ES-I3 (cell line): ENCODE measurements at regions not wholly inside any gene's neighbourhood (a gene's known extent, or its start where the extent isn't known, plus 50 kb on each side); places are given as distances from the start of the nearest gene placed in this dataset.

Experiments
- H3K36me3 ChIP-seq: 2 replicates; pipeline ENCODE4 v1.6.1; 2013; ENCODE audit warnings: mild to moderate bottlenecking, low read length, control low read depth, moderate library complexity; ENCODE audit not compliant: insufficient read depth
- H3K4me1 ChIP-seq: 2 replicates; pipeline ENCODE4 v1.6.1; 2013; ENCODE audit warnings: mild to moderate bottlenecking, control low read depth, low read length; ENCODE audit not compliant: insufficient read depth
- H3K9ac ChIP-seq: 2 replicates; pipeline ENCODE4 v1.6.1; 2013; ENCODE audit warnings: low read depth, mild to moderate bottlenecking, low read length, moderate library complexity
- H3K9me3 ChIP-seq: 2 replicates; pipeline ENCODE4 v1.6.1; 2013; ENCODE audit warnings: mild to moderate bottlenecking, low read length, moderate library complexity; ENCODE audit not compliant: control insufficient read depth, insufficient read depth

GRCh38 chr12:107435520-107435919 is 250.1 kb upstream of the PWP1 start:
- H3K36me3 ChIP-seq, result no peaks in the 10 kb centered on the region
- no peaks in the 10 kb centered on the region for H3K9me3 ChIP-seq
- no peak overlapping the region for H3K9ac ChIP-seq
- H3K4me1 ChIP-seq, result peaks cover 28% of the 10 kb centered on the region

DNA sequence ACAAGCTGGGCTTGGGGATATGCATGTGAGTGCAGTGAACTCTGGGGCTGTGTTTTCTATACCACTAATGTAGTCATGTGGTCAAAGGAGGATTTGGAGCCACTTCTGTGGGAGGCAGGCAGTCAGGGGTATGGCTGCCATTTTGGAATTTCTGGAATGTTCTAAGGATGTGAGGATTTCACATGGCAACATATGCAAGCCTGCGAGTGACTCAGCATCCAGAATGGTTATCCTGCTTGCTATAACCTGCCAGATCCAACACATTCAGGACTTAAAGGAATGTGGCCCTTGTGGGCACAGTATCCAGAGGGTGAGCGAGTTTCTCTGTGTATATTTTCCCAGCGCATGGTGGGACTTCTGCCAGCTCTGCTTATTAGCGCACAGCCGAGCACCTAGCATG is 249.2 kb upstream of the PWP1 start:
- Histone ChIP-seq H3K9me3 (no peaks in the 10 kb centered on the region), H3K36me3 (no peaks in the 10 kb centered on the region)

DNA sequence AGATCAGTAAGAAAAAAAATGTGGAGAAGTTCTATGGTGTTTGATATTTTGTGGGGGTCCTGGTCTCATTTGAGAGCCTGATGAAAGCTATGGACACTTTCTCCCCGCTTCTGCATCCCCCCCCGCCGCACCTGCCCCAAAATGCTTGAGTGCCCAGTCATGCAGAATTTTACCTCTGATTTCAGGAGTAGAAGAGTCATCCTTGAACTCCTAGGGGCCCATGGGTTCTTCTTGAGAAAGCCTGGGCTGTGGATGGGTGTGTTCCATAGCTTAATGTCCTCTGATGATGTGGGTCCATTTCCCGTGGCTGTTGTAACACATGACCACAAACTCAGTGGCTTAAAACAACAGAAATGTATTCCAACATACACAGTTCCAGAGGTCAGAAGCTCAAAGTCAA is 248.8 kb upstream of the PWP1 start:
- Histone ChIP-seq H3K36me3 (no peaks in the 10 kb centered on the region), H3K9ac (no peak overlapping the region), H3K9me3 (no peaks in the 10 kb centered on the region)

More for the DNA sequence above, 249.2 kb upstream of the PWP1 start:
- no peak overlapping the region for H3K9ac ChIP-seq
- H3K4me1 ChIP-seq, result peaks cover 28% of the 10 kb centered on the region

DNA sequence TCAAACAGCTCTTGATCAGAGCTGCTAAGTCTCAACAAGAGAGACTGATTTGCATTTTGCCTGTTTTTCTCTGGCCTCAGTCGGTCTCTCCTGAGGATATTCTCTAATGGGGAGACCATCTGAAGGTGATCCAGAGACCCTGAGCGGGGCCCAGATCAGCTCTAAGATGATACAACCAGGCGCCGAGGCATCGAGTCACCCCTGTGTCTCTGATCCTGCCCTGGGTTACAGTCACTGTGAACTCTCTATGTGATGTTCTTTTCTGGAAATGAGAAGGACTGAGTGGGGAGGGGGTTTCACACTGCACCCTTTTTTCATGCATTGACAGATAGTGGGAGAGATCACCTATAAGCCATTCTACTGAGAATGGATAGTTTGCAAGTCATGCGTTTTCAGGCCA is 247.6 kb upstream of the PWP1 start:
- Histone ChIP-seq H3K4me1 (peaks cover 28% of the 10 kb centered on the region), H3K9me3 (no peaks in the 10 kb centered on the region), H3K9ac (no peak overlapping the region), H3K36me3 (no peaks in the 10 kb centered on the region)

More for the DNA sequence above, 248.8 kb upstream of the PWP1 start:
- H3K4me1 ChIP-seq, result peaks cover 28% of the 10 kb centered on the region

DNA sequence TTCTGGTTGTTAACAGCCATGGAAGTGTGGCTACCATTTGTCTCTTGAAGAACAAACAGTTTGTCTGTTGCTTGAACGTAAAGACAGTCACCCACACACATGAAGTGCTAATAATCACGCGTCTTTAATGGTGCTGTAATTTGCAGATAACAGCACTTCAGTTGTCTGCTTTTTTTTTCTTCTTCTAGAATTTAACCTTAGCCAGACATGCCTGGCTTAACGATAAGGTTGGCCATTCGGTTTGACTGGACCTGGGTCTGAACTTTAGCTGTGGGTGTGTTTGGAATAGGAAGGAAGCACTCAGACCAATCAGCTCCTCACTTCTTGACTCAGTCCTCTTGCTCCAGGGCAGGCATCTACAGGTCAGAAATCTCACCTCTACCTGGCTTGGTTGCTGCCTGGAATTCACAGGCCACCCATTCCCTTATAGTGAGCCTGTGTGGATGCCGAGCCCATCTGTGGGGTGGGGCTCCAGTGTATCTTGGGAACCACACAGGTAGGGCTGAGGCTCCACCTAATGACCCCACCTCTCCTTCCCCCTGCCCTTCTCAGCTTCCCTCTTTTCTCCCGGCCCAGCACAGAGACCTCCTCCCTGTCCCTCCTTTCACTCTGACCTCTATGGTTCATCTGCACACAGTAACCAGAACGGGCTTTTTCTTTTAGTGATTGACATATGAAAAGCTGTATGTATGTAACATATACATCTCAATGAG is 246.4 kb upstream of the PWP1 start:
- no peak overlapping the region for H3K9ac ChIP-seq
- no peaks in the 10 kb centered on the region for H3K36me3 ChIP-seq
- H3K4me1 ChIP-seq, result peaks cover 28% of the 10 kb centered on the region
- H3K9me3 ChIP-seq, result no peaks in the 10 kb centered on the region

DNA sequence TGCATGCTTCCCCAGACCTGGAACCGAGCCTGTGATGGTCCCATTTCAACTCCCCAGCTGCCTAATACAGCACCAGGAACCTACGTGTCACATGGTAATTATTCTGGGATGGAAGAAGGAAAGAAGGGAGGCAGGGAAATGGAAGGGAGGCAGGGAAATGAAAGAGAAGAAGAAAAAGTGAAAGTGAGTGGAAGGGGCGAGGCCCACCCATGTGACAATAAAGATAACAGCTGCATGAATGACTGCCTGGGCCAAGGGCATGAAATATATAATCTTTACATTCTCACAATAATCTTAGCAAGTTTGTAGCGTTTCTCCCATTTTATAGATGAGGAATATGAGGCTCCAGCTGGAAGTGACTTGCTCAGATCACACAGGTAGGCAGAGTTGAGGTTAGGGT is 245.0 kb upstream of the PWP1 start:
- no peak overlapping the region for H3K9ac ChIP-seq

DNA sequence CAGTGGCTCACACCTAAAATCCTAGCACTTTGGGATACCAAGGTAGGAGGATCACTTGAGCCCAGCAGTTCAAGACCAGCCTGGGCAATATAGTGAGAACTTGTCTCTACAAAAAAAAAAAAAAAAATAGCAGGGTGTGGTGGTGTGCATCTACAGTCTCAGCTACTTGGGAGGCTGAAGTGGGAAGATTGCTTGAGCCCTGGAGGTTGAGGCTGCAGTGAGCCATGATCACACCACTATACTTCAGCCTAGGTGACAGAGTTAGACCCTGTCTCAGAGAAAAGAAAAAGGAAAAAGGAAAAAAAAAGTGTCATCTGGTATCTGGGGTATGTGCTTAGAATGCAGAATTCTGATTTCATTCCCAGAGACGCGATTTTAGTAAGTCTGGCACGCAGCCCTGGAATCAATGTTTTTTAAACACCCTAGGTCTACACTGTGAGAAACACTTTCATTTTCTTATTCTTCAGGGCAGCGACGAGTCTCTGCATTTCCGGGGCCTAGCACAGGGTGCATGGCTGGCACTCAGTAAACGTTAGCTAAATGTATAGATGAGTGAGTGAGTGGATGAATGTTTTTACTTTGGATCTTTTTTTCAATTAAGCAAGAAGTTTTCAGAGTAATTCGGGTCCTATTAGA is 243.8 kb upstream of the PWP1 start:
- Histone ChIP-seq H3K4me1 (peaks cover 19% of the 10 kb centered on the region), H3K9ac (no peak overlapping the region), H3K9me3 (no peaks in the 10 kb centered on the region), H3K36me3 (no peaks in the 10 kb centered on the region)

More for the DNA sequence above, 245.0 kb upstream of the PWP1 start:
- no peaks in the 10 kb centered on the region for H3K9me3 ChIP-seq
- no peaks in the 10 kb centered on the region for H3K36me3 ChIP-seq
- H3K4me1 ChIP-seq, result peaks cover 28% of the 10 kb centered on the region

- Histone ChIP-seq H3K4me1 (peaks cover 17% of the 10 kb centered on the region), H3K9ac (no peak overlapping the region), H3K36me3 (no peaks in the 10 kb centered on the region), H3K9me3 (no peaks in the 10 kb centered on the region)
Observed at GRCh38 chr12:107442326-107442987, 243.1 kb upstream of the PWP1 start.

GRCh38 chr12:107443320-107444090 is 242.1 kb upstream of the PWP1 start:
- Histone ChIP-seq H3K9me3 (no peaks in the 10 kb centered on the region), H3K36me3 (no peaks in the 10 kb centered on the region), H3K4me1 (peaks cover 13% of the 10 kb centered on the region), H3K9ac (no peak overlapping the region)

- Histone ChIP-seq H3K9me3 (no peaks in the 10 kb centered on the region), H3K4me1 (peaks cover under 1% of the 10 kb centered on the region; the same call in 1 of the 2 replicates), H3K9ac (no peak overlapping the region), H3K36me3 (no peaks in the 10 kb centered on the region)
Observed at GRCh38 chr12:107444771-107445170, 240.8 kb upstream of the PWP1 start.

GRCh38 chr12:107446476-107446875 is 239.1 kb upstream of the PWP1 start:
- Histone ChIP-seq H3K9ac (no peak overlapping the region), H3K4me1 (peaks cover 9% of the 10 kb centered on the region; the same call in 1 of the 2 replicates), H3K36me3 (no peaks in the 10 kb centered on the region), H3K9me3 (no peaks in the 10 kb centered on the region)

DNA sequence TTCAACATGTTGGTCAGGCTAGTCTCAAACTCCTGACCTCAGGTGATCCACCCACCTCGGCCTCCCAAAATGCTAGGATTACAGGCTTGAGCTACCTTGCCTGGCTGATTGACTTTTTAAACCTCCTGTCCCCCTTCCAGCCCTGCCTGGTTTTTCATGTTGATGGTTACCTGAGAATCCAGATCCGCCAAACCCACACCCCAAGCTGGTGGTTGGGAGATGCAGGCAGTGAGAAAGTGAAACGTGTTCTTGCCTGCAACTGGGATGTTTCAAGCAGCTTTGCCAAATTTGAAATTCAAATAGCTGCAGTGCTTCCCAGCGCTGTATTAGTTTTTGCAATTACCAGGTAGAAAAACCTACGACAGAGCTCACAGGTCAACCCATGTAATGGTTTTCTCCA is 238.3 kb upstream of the PWP1 start:
- Histone ChIP-seq H3K9ac (no peak overlapping the region), H3K36me3 (no peaks in the 10 kb centered on the region), H3K9me3 (no peaks in the 10 kb centered on the region), H3K4me1 (peaks cover 9% of the 10 kb centered on the region; the same call in 1 of the 2 replicates)

DNA sequence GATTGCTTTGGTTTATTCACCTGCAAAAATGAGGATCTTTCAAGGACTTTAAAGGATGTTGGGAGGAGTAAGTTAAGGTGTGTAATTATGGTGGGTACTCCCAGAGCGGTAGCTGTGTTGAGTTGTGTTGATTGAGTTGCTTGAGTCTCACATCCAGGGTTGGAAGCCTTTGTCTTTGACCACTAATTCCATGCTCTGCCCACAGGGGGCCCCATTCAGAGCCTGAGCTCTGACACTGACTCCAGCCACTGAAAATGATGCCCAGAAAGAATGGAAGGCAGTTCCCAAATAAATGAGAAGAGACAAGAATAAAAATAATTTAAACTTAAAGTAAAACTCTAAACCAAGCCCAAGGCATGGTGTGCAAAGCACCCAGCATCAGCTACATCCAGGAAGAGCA is 237.4 kb upstream of the PWP1 start:
- Histone ChIP-seq H3K36me3 (no peaks in the 10 kb centered on the region), H3K9ac (no peak overlapping the region), H3K4me1 (peaks cover 9% of the 10 kb centered on the region; the same call in 1 of the 2 replicates), H3K9me3 (no peaks in the 10 kb centered on the region)

DNA sequence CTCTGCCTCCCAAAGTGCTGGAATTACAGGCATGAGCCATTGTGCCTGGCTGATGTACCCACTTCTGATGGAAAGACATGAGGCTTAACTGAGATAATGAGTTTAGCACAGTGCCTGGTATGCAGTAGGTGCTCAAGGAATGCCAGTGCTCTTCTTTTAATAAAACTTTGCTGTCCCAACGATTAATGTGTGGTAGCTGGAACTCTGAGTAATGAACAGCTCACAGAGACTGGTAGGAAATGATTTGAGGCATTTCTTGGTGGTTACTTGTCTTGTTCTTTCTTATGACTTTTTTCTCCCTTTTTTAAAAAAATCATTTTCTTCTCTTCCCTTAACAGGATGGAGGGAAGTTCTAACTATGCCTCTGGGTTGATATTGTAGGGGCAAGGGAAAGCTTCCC is 235.7 kb upstream of the PWP1 start:
- Histone ChIP-seq H3K36me3 (no peaks in the 10 kb centered on the region), H3K4me1 (peaks cover 9% of the 10 kb centered on the region; the same call in 1 of the 2 replicates), H3K9me3 (no peaks in the 10 kb centered on the region), H3K9ac (no peak overlapping the region)
